ENCODE measurements at regions not wholly inside any gene's neighbourhood (a gene's known extent, or its start where the extent isn't known, plus 50 kb on each side); places are given as distances from the start of the nearest gene placed in this dataset.

DNA sequence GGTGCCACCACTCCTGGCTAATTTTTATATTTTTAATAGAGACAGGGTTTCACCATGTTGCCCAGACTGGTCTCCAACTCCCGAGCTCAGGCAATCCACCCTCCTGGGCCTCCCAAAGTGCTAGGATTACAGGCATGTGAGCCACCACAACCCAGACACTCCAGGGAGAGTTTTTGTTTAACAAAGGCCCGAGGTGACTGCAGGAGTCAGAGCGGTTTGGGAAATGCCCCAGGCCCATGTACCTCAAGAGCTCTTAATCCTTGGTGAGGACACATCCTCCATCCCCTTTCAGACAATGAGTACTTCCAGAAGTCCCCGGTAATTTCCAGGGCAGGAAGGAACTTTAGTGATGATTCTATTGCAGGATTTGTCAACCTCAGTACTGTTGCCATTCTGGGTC, 176.0 kb downstream of the ESRRB start:
- no peak overlapping the region for H3K27ac ChIP-seq
- H3K4me3 ChIP-seq, result no peak overlapping the region
- DNase-seq, result no peak
- WGBS, 4 donors, result 66 to 79% (median 68%) methylated on average over 4 of the region's 4 CpGs
- H3K27me3 ChIP-seq, result no peaks in the 10 kb centered on the region
- H3K4me1 ChIP-seq (replicated peaks in 1 of 2), result no peaks in the 10 kb centered on the region
- TF ChIP-seq, protein P1, sequence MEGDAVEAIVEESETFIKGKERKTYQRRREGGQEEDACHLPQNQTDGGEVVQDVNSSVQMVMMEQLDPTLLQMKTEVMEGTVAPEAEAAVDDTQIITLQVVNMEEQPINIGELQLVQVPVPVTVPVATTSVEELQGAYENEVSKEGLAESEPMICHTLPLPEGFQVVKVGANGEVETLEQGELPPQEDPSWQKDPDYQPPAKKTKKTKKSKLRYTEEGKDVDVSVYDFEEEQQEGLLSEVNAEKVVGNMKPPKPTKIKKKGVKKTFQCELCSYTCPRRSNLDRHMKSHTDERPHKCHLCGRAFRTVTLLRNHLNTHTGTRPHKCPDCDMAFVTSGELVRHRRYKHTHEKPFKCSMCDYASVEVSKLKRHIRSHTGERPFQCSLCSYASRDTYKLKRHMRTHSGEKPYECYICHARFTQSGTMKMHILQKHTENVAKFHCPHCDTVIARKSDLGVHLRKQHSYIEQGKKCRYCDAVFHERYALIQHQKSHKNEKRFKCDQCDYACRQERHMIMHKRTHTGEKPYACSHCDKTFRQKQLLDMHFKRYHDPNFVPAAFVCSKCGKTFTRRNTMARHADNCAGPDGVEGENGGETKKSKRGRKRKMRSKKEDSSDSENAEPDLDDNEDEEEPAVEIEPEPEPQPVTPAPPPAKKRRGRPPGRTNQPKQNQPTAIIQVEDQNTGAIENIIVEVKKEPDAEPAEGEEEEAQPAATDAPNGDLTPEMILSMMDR (IDR thresholded peaks at IDR 0.05), result no peak
- no peak for TF ChIP-seq POLR2A (IDR thresholded peaks at IDR 0.05)
- H3K36me3 ChIP-seq (replicated peaks in 1 of 2), result no peaks in the 10 kb centered on the region
- no peaks in the 10 kb centered on the region for H3K9me3 ChIP-seq (replicated peaks in 1 of 3)
- intact Hi-C loops (cut with DNase I), result no loop called here

DNA sequence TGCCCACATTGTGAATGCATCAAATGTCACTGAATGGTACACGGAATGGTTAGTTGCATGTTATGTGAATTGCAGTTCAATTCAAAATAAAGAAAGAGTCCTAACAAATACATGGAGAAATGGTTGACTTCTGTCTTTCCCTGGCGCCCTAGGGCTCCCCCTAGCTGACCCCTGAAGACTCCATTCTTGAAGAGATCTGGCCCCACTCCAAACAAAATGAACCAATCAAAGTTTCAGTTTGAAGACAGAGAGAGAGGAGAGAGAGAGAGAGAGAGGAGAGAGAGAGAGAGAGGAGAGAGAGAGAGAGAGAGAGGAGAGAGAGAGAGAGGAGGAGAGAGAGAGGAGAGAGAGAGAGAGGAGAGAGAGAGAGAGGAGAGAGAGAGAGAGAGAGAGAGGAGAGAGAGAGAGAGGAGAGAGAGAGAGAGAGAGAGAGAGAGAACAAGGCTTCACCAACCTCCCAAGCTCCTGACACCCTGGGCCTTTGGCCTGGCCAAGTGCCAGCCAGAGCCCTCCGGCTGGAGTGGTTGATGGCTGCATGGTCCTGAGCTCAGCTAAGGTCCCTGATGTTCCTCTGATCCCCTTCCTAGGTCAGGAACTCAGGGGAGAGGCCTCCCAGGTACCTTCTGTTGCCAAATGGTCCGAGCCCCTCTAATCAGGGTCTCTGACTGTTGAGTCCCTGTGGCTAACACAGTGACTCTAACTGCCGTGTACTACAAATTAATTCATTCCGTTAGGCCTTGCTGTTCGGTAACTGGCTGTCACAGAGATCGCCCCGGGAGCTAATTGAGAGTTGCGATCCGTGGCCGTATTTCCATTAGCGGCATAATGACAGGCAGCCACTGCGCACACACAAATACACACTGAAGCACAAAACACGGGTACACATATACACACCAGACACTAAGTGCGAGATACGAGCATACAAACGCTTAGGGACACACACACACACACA, 188.8 kb downstream of the ESRRB start:
- no peaks in the 10 kb centered on the region for H3K36me3 ChIP-seq (replicated peaks in 1 of 2)
- 78 to 86% (median 83%) methylated on average over 18 of the region's 18 CpGs for WGBS, 4 donors
- DNase-seq, result no peak
- no peak overlapping the region for H3K27ac ChIP-seq
- intact Hi-C loops (cut with DNase I), result no loop called here
- no peaks in the 10 kb centered on the region for H3K27me3 ChIP-seq
- H3K4me3 ChIP-seq, result no peak overlapping the region
- H3K4me1 ChIP-seq (replicated peaks in 1 of 2), result no peaks in the 10 kb centered on the region
- no peaks in the 10 kb centered on the region for H3K9me3 ChIP-seq (replicated peaks in 1 of 3)
- TF ChIP-seq POLR2A (IDR thresholded peaks at IDR 0.05), result no peak
- TF ChIP-seq, protein P1 (IDR thresholded peaks at IDR 0.05), result no peak

DNA sequence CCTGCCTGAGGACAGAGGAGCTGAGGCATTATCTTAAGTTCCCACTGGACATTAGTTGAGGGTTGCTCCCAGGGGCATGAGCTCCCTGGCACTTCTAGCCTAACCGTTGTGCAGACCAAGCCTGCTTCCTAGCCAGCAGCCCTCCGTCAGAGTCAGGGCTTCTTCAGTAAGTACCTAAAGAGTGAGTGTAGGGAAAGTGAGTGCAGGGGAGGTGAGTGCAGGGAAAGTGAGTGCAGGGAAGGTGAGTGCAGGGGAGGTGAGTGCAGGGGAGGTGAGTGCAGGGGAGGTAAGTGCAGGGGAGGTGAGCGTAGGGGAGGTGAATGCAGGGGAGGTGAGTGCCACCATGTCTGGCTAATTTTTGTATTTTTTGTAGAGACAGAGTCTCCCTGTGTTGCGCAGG, 190.5 kb downstream of the ESRRB start:
- DNase-seq, result no peak
- 70 to 81% (median 77%) methylated on average over 3 to 4 of the region's 4 CpGs for WGBS, 4 donors
- TF ChIP-seq POLR2A (IDR thresholded peaks at IDR 0.05), result no peak
- Histone ChIP-seq H3K4me1 (replicated peaks in 1 of 2) (no peaks in the 10 kb centered on the region), H3K27ac (no peak overlapping the region), H3K36me3 (replicated peaks in 1 of 2) (no peaks in the 10 kb centered on the region), H3K9me3 (replicated peaks in 1 of 3) (no peaks in the 10 kb centered on the region), H3K27me3 (no peaks in the 10 kb centered on the region), H3K4me3 (no peak overlapping the region)
- intact Hi-C loops (cut with DNase I), result no loop called here

DNA sequence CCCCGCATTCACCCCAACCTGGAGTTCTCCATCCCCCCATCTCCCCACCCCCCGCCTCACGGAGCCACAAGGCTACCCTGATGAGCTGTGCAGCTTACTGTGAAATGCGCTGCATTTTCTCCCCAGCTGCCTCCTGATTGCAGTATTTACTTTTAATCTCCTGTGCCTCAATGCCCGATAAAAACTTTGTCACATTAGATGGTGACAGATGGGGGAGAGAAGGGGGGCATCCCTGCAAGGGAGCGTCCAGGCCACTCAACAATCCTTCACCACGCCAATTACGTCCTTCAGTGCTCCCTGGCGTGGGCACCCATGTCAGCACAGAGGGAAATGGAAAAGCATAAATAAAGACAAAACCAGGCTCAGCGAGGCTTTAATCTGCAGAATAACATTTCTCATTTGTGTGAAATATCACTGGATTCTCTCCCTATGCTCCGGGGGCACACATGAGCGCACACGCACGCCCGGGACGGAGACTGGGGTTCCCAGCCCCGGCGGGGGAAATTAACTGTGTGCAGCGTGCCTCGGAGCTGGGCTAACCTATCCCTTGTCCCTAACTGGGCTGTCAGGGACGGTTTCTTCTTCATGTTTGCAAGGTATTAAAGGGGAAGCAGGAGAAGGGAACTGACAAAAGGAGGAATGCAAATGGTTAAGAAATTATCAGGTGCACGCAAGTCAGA, 186.7 kb upstream of the VASH1 start:
- Histone ChIP-seq H3K9me3 (replicated peaks in 1 of 3) (no peaks in the 10 kb centered on the region), H3K36me3 (replicated peaks in 1 of 2) (no peaks in the 10 kb centered on the region), H3K4me1 (replicated peaks in 1 of 2) (no peaks in the 10 kb centered on the region), H3K27ac (no peak overlapping the region), H3K4me3 (no peak overlapping the region), H3K27me3 (peaks cover 9% of the 10 kb centered on the region)
- intact Hi-C loops (cut with DNase I), result no loop called here
- DNase-seq, result no peak
- 33 to 42% (median 38%) methylated on average over 22 of the region's 22 CpGs for WGBS, 4 donors
- TF ChIP-seq, protein P1 (IDR thresholded peaks at IDR 0.05), result no peak
- no peak for TF ChIP-seq POLR2A (IDR thresholded peaks at IDR 0.05)

Data from adrenal gland (tissue), 9 donors.